Endodermal cell (in vitro differentiated cells): ENCODE measurements at regions not wholly inside any gene's neighbourhood (a gene's known extent, or its start where the extent isn't known, plus 50 kb on each side); places are given as distances from the start of the nearest gene placed in this dataset.
A peak's percentile ranks its signal among the peaks of the same experiment; 100 is the strongest.

ENCODE experiments used
- DNase-seq: peaks from one replicate; pipeline ENCODE4 v3.0.0-alpha.2; 2017
- H3K27ac ChIP-seq: 2 replicates; pipeline ENCODE4 v1.5.1; 2013; ENCODE audit warnings: mild to moderate bottlenecking, low read depth, low read length, moderate library complexity
- H3K27me3 ChIP-seq: 2 replicates; pipeline ENCODE4 v1.6.1; 2013; ENCODE audit warnings: mild to moderate bottlenecking, low read length, moderate library complexity; ENCODE audit not compliant: insufficient read depth, control insufficient read depth, poor library complexity, severe bottlenecking
- H3K36me3 ChIP-seq: 2 replicates; pipeline ENCODE4 v1.7.0; 2013; ENCODE audit warnings: mild to moderate bottlenecking, low read length, moderate library complexity; ENCODE audit not compliant: control insufficient read depth, insufficient read depth
- H3K4me1 ChIP-seq: one replicate; pipeline ENCODE4 v1.7.0; 2013; ENCODE audit warnings: low read length; ENCODE audit not compliant: control insufficient read depth, insufficient read depth
- H3K4me3 ChIP-seq: 2 replicates; pipeline ENCODE4 v1.5.1; 2013; ENCODE audit warnings: mild to moderate bottlenecking, low read length, moderate library complexity
- H3K9ac ChIP-seq: 2 replicates; pipeline ENCODE4 v1.6.1; 2013; ENCODE audit warnings: mild to moderate bottlenecking, low read length, moderate library complexity; ENCODE audit not compliant: poor library complexity, severe bottlenecking; ENCODE audit errors: extremely low read depth
- H3K9me3 ChIP-seq: 2 replicates; pipeline ENCODE4 v1.6.1; 2013; ENCODE audit warnings: mild to moderate bottlenecking, low read length, moderate library complexity; ENCODE audit not compliant: control insufficient read depth
- H3K27ac Mint-ChIP-seq: 2 replicates; pipeline ENCODE4 v1.8.0; 2020; ENCODE audit warnings: mixed read lengths
- H3K27me3 Mint-ChIP-seq: 2 replicates; pipeline ENCODE4 v1.8.0; 2021; ENCODE audit warnings: mild to moderate bottlenecking, mixed read lengths; ENCODE audit not compliant: insufficient read depth
- H3K36me3 Mint-ChIP-seq: 2 replicates; pipeline ENCODE4 v1.8.0; 2020; ENCODE audit warnings: low read depth, mixed read lengths
- H3K4me1 Mint-ChIP-seq: 2 replicates; pipeline ENCODE4 v1.8.0; 2020; ENCODE audit warnings: mixed read lengths
- H3K4me3 Mint-ChIP-seq: 2 replicates; pipeline ENCODE4 v1.8.0; 2020; ENCODE audit warnings: mild to moderate bottlenecking, moderate library complexity, mixed read lengths
- H3K9me3 Mint-ChIP-seq: 2 replicates; pipeline ENCODE4 v1.8.0; 2020; ENCODE audit warnings: mild to moderate bottlenecking, mixed read lengths
- CTCF ChIP-seq: fragments of 200-600 bp; sonication (generic); conservative IDR thresholded peaks from 2 replicates; pipeline ENCODE4 v1.5.0; 2021; ENCODE audit warnings: antibody characterized with exemption, mild to moderate bottlenecking
- WGBS, 2 experiments: methylation state at CpG; one replicate each; pipeline versions ENCODE4 v1.1.5 to v1.1.7; 2013; ENCODE audit warnings: missing lambda C conversion rate in 2 of 2, mixed read lengths in 1 of 2; ENCODE audit not compliant: insufficient coverage in 1 of 2, insufficient read length in 1 of 2; 5-methylcytosine and 5-hydroxymethylcytosine counted together

DNA sequence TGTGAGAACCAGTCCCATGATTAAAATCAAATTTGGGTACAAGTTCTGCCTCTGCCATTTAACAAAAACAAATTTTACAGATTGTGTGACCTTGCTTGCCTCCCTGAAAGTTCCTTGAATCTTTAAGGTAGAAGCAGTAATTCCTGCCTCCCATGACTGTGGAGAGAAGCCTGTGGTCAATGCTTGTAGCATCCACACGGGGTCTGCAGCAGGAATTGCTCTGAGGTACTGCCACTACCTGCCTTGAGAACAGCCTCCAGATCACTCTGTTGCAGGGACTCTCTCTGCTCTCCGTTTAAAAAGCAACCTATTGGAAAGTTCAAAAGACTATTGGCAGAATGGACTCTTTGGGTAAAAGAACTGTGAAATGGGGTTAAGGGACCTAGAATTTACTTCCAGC lies 75.9 kb downstream of the SST start:
- H3K36me3 ChIP-seq, result no peaks in the 10 kb centered on the region
- Mint-ChIP-seq H3K27me3 (peaks cover 2% of the 10 kb centered on the region), H3K9me3 (no peaks in the 10 kb centered on the region), H3K4me1 (peaks cover 4% of the 10 kb centered on the region), H3K27ac (no peak overlapping the region), H3K36me3 (no peaks in the 10 kb centered on the region), H3K4me3 (no peak overlapping the region)
- H3K9ac ChIP-seq, result no peak overlapping the region
- H3K4me3 ChIP-seq, result no peak overlapping the region
- WGBS, 2 experiments, result 33 to 39% methylated on average over 1 to 2 of the region's 2 CpGs
- H3K27ac ChIP-seq, result no peak overlapping the region
- no peaks in the 10 kb centered on the region for H3K27me3 ChIP-seq
- peak; percentile 62 for TF ChIP-seq CTCF
- peak; percentile 67 for DNase-seq
- peaks cover 6% of the 10 kb centered on the region for H3K4me1 ChIP-seq
- H3K9me3 ChIP-seq, result no peaks in the 10 kb centered on the region

DNA sequence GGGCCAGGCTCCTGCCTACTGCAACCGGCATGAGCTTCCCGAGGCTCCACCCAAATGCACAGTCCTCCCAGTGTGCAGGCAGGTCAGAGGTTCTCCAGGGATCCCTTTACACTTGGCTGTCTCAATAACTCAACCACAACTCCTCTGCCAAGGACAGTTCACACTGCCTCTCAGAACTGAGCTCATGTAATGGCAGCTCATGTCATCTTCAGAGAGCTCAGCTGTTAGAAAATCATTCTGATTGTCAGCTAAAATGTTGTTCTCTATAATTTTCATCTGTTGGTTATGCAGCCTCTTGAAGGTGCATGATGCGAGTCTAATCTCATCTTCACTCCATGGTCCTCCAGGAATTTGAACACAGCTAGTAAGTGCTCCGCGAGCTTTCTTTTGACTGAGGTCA lies 76.7 kb downstream of the SST start:
- Histone ChIP-seq H3K36me3 (no peaks in the 10 kb centered on the region), H3K27ac (no peak overlapping the region), H3K27me3 (no peaks in the 10 kb centered on the region), H3K9me3 (no peaks in the 10 kb centered on the region), H3K4me3 (no peak overlapping the region), H3K9ac (no peak overlapping the region), H3K4me1 (peaks cover 6% of the 10 kb centered on the region)
- Mint-ChIP-seq H3K27me3 (peaks cover 2% of the 10 kb centered on the region), H3K36me3 (no peaks in the 10 kb centered on the region), H3K4me3 (no peak overlapping the region), H3K4me1 (peaks cover 4% of the 10 kb centered on the region), H3K27ac (no peak overlapping the region), H3K9me3 (no peaks in the 10 kb centered on the region)
- no peak for TF ChIP-seq CTCF
- WGBS, 2 experiments, result 95 to 100% methylated on average over 3 to 5 of the region's 5 CpGs
- no peak for DNase-seq

DNA sequence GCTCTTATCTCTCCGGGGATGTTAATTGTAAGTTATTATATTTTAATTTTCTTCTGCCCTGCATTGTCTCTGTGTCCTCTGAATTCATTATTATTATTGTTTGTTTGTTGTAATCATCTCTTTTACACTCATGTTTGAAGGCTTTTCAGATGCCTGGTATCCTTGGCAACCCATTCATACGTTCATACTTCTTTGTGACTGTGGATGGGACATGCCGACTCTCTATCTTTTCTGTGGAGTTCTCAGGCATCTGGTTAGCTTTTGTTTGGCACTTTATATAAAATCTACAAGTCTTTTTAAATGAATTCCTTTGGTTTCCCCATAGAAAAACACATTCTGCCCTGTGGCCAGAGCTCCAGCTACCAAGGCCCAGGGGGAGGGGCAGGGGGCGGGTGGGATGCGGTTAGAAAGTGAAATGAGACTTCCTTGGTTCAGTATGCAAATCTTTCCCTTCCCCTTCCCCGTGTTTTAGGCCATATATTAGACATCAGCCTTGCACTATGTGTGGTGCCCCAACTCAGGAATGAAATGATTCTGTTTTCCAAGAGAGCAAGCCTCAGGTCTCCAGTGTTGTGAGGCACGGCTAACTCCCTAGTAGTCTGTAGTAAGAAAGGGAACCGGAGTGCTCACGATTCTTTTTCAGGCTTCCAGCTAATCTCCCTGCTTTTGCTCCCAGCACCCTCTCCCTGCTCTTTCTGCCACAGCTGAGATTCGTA lies 79.2 kb downstream of the SST start:
- no peak for DNase-seq
- Mint-ChIP-seq H3K27ac (no peak overlapping the region), H3K4me3 (no peak overlapping the region), H3K27me3 (peaks cover 2% of the 10 kb centered on the region), H3K9me3 (no peaks in the 10 kb centered on the region), H3K4me1 (peaks cover 10% of the 10 kb centered on the region), H3K36me3 (no peaks in the 10 kb centered on the region)
- Histone ChIP-seq H3K36me3 (no peaks in the 10 kb centered on the region), H3K9ac (no peak overlapping the region), H3K27ac (peak overlapping the region; percentile 81), H3K4me1 (peaks cover 9% of the 10 kb centered on the region), H3K4me3 (no peak overlapping the region), H3K27me3 (no peaks in the 10 kb centered on the region), H3K9me3 (no peaks in the 10 kb centered on the region)
- WGBS, 2 experiments, result 51 to 82% methylated on average over 6 to 10 of the region's 10 CpGs
- no peak for TF ChIP-seq CTCF
